ENCODE measurements at regions not wholly inside any gene's neighbourhood (a gene's known extent, or its start where the extent isn't known, plus 50 kb on each side); places are given as distances from the start of the nearest gene placed in this dataset.
A peak's percentile ranks its signal among the peaks of the same experiment; 100 is the strongest.

DNA sequence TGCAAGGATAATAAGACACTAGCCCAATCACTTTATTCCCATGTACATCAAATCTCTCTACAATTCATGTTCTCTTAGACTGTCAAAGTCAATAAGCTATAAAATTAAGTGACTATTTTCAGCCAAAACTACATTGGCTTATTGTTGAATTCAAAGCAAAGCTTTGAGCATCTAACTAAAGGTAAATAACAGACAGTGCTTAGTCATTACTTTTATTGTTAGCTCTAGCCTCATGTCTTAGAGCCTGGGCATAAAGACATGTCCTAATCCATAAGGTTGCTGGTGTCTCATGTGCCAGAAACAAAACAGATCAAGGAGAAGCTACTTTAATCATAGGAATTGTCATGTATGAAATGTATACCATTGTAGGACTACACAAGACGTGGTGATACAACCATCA is 103.1 kb upstream of the UNC5C start:
- DNase-seq: no peak

DNA sequence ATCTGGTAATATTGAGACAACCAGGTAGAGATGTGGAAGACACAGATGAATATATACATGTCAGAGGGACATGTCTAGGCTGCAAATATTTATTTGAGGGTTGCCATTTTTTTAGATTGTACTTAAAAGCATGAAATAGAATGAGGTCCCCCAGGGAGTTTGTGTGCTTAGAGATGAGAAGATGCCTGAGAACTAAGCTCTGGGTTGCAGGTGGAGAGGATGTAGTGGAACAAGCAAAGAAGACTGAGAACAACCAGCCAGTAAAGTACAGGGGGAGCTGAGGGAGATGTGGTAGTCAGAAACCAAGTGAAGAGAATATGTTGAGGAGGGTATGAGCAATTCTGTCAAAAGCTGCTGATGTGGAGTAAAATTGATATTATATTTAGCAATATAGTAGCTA is 95.6 kb upstream of the UNC5C start:
- DNase-seq: no peak

- DNase-seq: no peak
These were observed 94.9 kb upstream of the UNC5C start for GRCh38 chr4:95643627-95644026.

DNA sequence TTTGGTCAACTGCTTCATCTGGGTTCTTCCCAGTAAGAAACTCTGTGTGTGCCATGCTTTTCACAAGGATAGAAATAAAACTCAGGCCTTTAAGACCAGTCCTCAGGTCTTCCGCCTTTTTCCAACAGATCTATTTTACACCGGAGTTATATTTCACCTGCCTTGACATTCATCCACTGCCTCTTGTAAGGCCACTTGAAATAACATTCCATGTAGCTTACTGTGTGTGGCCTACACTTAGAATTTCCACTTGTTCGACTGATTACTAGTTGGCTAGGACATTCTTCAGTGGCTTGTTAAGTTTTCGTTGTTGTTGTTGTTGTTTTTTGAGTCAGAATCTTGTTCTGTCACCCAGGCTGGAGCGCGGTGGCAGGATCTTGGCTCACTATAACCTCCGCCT is 92.8 kb upstream of the UNC5C start:
- DNase-seq: no peak

DNA sequence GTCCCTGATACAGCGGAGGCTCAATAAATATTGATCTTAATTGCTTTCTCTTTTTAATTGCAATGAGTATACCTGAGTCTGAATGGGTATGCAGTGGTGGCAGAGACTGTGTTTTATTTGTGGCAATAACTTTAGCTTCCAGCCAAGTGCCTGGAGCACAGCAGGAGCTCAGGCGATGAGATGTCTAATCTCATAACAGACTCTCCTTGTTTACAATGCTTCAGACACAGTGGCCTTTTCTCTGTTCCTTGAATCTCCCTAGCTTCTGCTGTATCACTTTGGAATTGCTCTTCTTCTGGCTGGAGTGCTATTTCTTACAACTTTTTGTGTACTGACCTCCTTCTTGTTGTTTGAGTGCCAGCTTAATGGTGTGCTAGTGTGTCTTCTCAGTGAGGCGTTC is 91.5 kb upstream of the UNC5C start:
- DNase-seq: peak; percentile 25

GRCh38 chr4:95638920-95639501 is 90.2 kb upstream of the UNC5C start:
- no peak for DNase-seq

DNA sequence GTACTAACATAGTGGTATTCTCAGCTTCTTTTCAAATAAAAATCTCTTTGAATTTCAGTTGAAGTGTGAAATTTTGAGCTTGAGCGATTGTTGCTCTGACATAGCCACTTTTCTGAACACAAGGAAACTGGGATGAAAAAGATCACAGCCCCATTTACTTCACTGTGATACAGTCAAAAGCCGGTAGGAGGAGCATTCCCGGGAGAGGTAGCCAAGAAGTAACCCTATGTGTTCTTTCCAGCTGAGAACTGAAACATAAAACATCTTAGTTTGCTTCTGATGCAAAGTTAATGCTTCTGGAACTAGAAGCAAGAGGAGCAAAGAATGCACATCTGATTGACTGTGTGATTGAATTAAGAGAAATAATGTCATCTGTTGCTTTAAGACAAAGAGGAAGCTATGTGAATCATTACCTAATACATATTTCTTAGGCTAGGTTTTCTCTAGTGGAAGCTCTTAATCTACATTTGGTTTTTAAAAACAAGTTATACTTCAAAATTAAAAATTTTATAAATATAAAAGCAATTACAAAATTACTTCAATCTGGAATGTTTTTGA is 88.3 kb upstream of the UNC5C start:
- no peak for DNase-seq

- no peak for DNase-seq
These were observed 87.3 kb upstream of the UNC5C start for GRCh38 chr4:95636061-95636460.

GRCh38 chr4:95627709-95628108 is 78.9 kb upstream of the UNC5C start:
- no peak for DNase-seq

DNA sequence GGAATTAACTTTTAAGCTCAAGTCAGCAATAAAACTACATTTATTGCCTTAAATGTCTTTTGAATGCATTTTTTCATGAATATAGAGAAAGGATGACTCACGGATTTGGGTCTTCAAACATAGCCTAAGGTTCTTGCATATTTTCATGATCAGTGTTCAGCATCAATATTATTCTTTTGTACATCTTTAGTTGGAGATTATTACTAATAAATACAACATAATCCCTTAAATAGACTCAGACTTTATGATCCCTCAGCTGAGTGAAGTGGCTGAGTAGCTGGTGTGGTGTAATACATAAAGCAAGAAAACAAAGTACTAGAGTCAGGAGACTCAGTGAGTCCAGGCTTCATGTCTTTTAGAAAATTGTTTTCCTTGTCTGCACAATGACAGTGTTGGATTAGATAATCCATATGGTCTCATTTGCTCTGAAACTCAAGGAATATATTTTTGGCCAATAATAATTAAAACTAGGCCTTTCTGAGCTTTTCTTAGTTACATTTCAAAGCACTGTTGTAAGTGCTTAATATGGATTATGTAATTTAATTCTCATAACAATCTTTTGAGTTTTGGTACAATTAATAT is 78.3 kb upstream of the UNC5C start:
- DNase-seq: no peak

GRCh38 chr4:95625020-95625419 is 76.2 kb upstream of the UNC5C start:
- DNase-seq: no peak

DNA sequence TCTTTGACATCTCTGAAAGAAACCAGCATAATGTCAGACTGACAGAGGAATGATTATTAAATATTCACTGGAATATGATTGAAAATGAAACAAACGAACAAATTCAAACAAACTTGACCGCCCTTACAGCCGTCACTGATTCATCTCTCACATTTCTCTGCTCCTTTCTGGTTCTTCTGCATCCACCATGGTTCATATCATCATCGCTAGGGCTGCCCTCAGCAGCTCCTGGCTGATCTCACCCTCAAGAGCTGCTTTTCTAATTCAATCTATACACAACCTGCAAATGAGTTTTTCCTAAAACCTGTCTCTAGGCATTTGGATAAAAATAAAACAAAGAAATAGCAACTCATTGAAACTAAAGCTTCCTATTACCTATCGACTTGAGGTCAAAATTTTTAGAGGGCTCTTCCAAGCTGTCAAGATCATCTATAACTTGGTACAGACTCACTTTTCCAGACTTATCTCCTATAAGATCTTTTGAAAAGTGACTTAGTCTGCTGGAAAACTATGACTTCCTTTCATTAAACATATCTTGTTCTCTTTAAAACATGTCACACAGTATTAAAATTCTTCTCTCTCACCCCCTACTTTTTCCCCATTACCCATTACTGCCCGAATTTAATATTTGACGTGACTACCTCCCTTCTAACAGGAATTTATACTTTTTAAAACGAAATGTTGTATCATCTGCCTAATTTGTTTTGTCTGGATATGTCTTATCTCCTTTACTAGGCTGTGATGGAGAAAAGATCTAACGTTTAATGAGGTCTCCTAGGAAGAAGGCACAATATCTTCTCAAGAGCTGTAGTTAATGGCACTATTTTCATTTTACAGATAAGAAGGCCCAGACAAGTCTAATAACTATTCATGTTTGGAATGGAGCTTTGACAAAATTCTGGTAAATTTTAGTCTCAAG is 71.0 kb upstream of the UNC5C start:
- DNase-seq: no peak

GRCh38 chr4:95614684-95615205 is 66.0 kb upstream of the UNC5C start:
- no peak for DNase-seq

DNA sequence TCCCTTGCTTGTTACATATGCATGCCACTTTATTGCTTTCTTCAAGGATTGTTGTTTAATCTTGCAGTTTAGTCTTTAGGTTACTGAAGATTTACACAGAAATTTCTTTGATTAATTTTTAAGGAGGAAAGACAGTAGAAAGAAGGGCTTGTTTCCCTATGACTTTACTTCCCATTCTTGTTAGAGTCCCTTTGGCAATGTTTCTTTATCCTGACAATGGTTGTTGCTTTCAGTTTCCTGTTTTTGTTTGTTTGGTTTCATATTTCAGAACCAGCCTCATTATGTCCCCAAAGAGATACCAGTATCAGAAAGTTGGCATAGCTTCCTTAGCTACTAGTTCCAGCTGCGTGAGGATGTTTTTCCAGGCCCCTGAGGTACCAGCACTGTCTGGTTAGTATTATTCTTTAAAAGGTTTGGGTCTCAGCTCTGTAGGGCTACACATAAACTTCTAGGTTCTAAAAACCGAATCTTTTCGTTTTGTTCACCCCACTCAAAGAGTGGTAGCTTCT is 61.3 kb upstream of the UNC5C start:
- no peak for DNase-seq

DNA sequence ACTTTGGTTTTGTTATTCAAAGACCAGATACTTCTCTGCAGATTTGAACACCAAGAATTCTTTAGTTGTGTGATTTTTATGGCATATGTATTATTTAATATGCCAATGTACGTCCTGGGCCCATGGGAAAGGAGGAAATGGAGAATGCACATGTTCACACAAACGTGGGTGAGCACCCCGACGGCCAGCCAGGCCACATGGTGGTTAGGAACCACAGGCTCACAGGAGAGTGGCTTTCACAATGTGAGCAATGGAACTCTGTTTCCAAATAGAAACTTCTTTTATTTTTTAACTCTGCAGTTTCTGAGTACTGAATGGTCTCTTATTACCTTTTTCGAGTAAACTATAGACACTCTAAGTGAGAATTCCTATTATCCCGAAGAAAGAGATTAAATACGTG is 58.0 kb upstream of the UNC5C start:
- DNase-seq: no peak

- DNase-seq: no peak
These were observed 54.6 kb upstream of the UNC5C start for GRCh38 chr4:95603393-95603792.

GRCh38 chr4:95602872-95603271 is 54.1 kb upstream of the UNC5C start:
- no peak for DNase-seq

DNA sequence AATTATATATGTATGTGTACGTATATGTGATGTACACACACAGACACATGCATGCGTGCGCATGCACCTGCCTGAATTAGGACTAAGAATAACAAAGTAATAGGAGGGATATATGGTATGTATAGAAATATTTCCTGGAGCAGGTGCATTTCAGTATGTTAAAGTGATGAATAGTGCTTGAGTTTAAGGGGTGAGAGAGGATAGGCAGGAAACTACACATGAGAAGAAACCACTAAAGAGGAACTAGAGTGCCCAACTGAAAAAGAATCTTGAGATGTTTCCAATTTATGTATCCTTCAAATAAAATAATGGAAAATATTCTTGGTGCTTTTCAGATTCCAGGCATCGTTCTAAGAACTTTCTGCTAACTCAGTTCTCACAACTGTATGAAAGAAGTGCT is 52.6 kb upstream of the UNC5C start:
- no peak for DNase-seq

DNA sequence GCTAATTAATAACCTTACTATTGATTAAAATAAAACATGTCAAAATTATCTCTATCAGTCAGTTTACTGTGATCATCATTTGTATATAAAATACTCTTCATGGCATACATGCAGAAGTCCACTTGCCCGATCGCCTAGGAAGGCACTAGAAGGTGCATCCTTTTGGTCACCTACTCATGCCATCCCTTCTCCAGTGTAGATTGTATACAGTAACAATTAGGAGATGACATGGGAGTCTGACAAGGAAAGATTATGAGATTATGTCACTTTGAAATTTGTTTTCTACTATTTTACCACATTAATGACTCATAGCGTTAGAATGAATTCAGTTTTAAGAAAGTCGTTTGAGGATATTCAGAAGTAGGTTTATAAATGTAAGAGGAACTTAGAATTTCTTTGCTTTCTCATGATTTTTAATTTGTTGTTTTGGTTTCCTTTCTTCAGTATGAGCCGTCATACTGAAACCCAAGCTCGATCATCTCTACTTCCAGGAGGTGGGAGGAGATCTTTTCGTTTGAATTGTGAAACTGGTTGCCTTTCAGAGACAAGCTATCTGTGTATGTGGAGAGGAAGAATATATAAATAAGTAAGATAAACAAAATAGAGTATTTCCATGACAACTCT is 51.1 kb upstream of the UNC5C start:
- DNase-seq: no peak

Data from midbrain (tissue), 1 donor.